ACC112 (cell line): ENCODE measurements at regions not wholly inside any gene's neighbourhood (a gene's known extent, or its start where the extent isn't known, plus 50 kb on each side); places are given as distances from the start of the nearest gene placed in this dataset.

Experiments used
- H2AFZ ChIP-seq: fragments of 200-600 bp; sonication (generic); one replicate; pipeline ENCODE4 v1.6.0; 2017; ENCODE audit warnings: antibody characterized with exemption, low read length; ENCODE audit not compliant: unreplicated experiment
- H3K27ac ChIP-seq: fragments of 200-600 bp; sonication (generic); 2 replicates; pipeline ENCODE4 v1.5.1; 2014; ENCODE audit warnings: low read depth, mild to moderate bottlenecking, antibody characterized with exemption, low read length, moderate library complexity
- H3K27me3 ChIP-seq: fragments of 200-600 bp; sonication (generic); 2 replicates; pipeline ENCODE4 v1.6.1; 2014; ENCODE audit warnings: mild to moderate bottlenecking, antibody characterized with exemption, low read length, moderate library complexity, mixed read lengths; ENCODE audit not compliant: insufficient read depth
- H3K36me3 ChIP-seq: fragments of 200-600 bp; sonication (generic); 2 replicates; pipeline ENCODE4 v1.6.1; 2016; ENCODE audit warnings: mild to moderate bottlenecking, antibody characterized with exemption, low read length, moderate library complexity, mixed read lengths; ENCODE audit not compliant: insufficient read depth
- H3K4me1 ChIP-seq: fragments of 200-600 bp; sonication (generic); one replicate; pipeline ENCODE4 v1.6.1; 2016; ENCODE audit warnings: low read length, mixed read lengths; ENCODE audit not compliant: insufficient read depth, unreplicated experiment, control insufficient read depth
- H3K4me3 ChIP-seq: fragments of 200-600 bp; sonication (generic); 2 replicates; pipeline ENCODE4 v1.5.1; 2014; ENCODE audit warnings: mild to moderate bottlenecking, low read depth, low read length
- H3K79me2 ChIP-seq: fragments of 200-600 bp; sonication (generic); one replicate; pipeline ENCODE4 v1.6.0; 2016; ENCODE audit warnings: low read length; ENCODE audit not compliant: control insufficient read depth, unreplicated experiment, insufficient read depth

- no peaks in the 10 kb centered on the region for H3K79me2 ChIP-seq
- H3K27ac ChIP-seq, result no peak overlapping the region
- H3K27me3 ChIP-seq, result peaks cover 71% of the 10 kb centered on the region
- no peak overlapping the region for H3K4me3 ChIP-seq
- H3K4me1 ChIP-seq, result no peaks in the 10 kb centered on the region
- no peaks in the 10 kb centered on the region for H3K36me3 ChIP-seq
- no peak overlapping the region for H2AFZ ChIP-seq
Measured at GRCh38 chr21:38129711-38130110, 127.1 kb upstream of the KCNJ15 start.

- Histone ChIP-seq H3K27me3 (peaks cover 52% of the 10 kb centered on the region), H3K27ac (no peak overlapping the region), H3K4me1 (no peaks in the 10 kb centered on the region), H3K79me2 (no peaks in the 10 kb centered on the region), H2AFZ (no peak overlapping the region), H3K36me3 (no peaks in the 10 kb centered on the region), H3K4me3 (no peak overlapping the region)
Measured at GRCh38 chr21:38133240-38133639, 123.6 kb upstream of the KCNJ15 start.

- no peak overlapping the region for H3K27ac ChIP-seq
- H3K4me1 ChIP-seq, result peaks cover under 1% of the 10 kb centered on the region
- H2AFZ ChIP-seq, result no peak overlapping the region
- H3K4me3 ChIP-seq, result no peak overlapping the region
- no peaks in the 10 kb centered on the region for H3K36me3 ChIP-seq
- H3K79me2 ChIP-seq, result no peaks in the 10 kb centered on the region
- H3K27me3 ChIP-seq, result peaks cover 41% of the 10 kb centered on the region
Measured at GRCh38 chr21:38134084-38134873, 122.5 kb upstream of the KCNJ15 start.

- Histone ChIP-seq H3K79me2 (no peaks in the 10 kb centered on the region), H3K27me3 (peaks cover 22% of the 10 kb centered on the region), H3K36me3 (no peaks in the 10 kb centered on the region), H3K4me3 (no peak overlapping the region), H3K4me1 (peaks cover 11% of the 10 kb centered on the region), H2AFZ (no peak overlapping the region), H3K27ac (no peak overlapping the region)
Measured at GRCh38 chr21:38136201-38136600, 120.6 kb upstream of the KCNJ15 start.

GRCh38 chr21:38139380-38140168 is 117.2 kb upstream of the KCNJ15 start:
- peak overlapping the region; percentile 45 for H3K27ac ChIP-seq

GRCh38 chr21:38140207-38140903 is 116.4 kb upstream of the KCNJ15 start:
- H3K27ac ChIP-seq, result peak overlapping the region; percentile 45
- H3K27me3 ChIP-seq, result peaks cover 12% of the 10 kb centered on the region; the same call in 1 of the 2 replicates
- H2AFZ ChIP-seq, result no peak overlapping the region
- H3K4me3 ChIP-seq, result no peak overlapping the region
- H3K4me1 ChIP-seq, result peaks cover 11% of the 10 kb centered on the region
- H3K79me2 ChIP-seq, result no peaks in the 10 kb centered on the region
- no peaks in the 10 kb centered on the region for H3K36me3 ChIP-seq

More at GRCh38 chr21:38139380-38140168, 117.2 kb upstream of the KCNJ15 start:
- H3K4me1 ChIP-seq, result peaks cover 11% of the 10 kb centered on the region
- H2AFZ ChIP-seq, result no peak overlapping the region
- H3K27me3 ChIP-seq, result peaks cover 11% of the 10 kb centered on the region; the same call in 1 of the 2 replicates
- H3K4me3 ChIP-seq, result no peak overlapping the region
- no peaks in the 10 kb centered on the region for H3K36me3 ChIP-seq
- no peaks in the 10 kb centered on the region for H3K79me2 ChIP-seq

- no peak overlapping the region for H3K27ac ChIP-seq
- peaks cover 13% of the 10 kb centered on the region; the same call in 1 of the 2 replicates for H3K27me3 ChIP-seq
- H3K79me2 ChIP-seq, result no peaks in the 10 kb centered on the region
- H3K36me3 ChIP-seq, result no peaks in the 10 kb centered on the region
- no peak overlapping the region for H2AFZ ChIP-seq
- H3K4me3 ChIP-seq, result no peak overlapping the region
- H3K4me1 ChIP-seq, result peaks cover 11% of the 10 kb centered on the region
Measured at GRCh38 chr21:38142224-38142623, 114.6 kb upstream of the KCNJ15 start.

GRCh38 chr21:38144193-38144592 is 112.6 kb upstream of the KCNJ15 start:
- H2AFZ ChIP-seq, result no peak overlapping the region
- peaks cover 13% of the 10 kb centered on the region; the same call in 1 of the 2 replicates for H3K27me3 ChIP-seq
- H3K4me1 ChIP-seq, result peaks cover 11% of the 10 kb centered on the region
- no peak overlapping the region for H3K4me3 ChIP-seq
- H3K79me2 ChIP-seq, result no peaks in the 10 kb centered on the region
- no peaks in the 10 kb centered on the region for H3K36me3 ChIP-seq
- H3K27ac ChIP-seq, result no peak overlapping the region

GRCh38 chr21:38145104-38145503 is 111.7 kb upstream of the KCNJ15 start:
- Histone ChIP-seq H3K79me2 (no peaks in the 10 kb centered on the region), H3K4me3 (no peak overlapping the region), H2AFZ (no peak overlapping the region), H3K4me1 (peaks cover 3% of the 10 kb centered on the region), H3K27ac (no peak overlapping the region), H3K36me3 (no peaks in the 10 kb centered on the region), H3K27me3 (peaks cover 20% of the 10 kb centered on the region; the same call in 1 of the 2 replicates)

GRCh38 chr21:38147391-38147790 is 109.4 kb upstream of the KCNJ15 start:
- no peak overlapping the region for H3K27ac ChIP-seq
- no peaks in the 10 kb centered on the region for H3K79me2 ChIP-seq
- H3K36me3 ChIP-seq, result no peaks in the 10 kb centered on the region
- H3K4me3 ChIP-seq, result no peak overlapping the region
- no peaks in the 10 kb centered on the region for H3K4me1 ChIP-seq
- H2AFZ ChIP-seq, result no peak overlapping the region
- peaks cover 42% of the 10 kb centered on the region for H3K27me3 ChIP-seq
